GM19463 (cell line): ENCODE measurements at regions not wholly inside any gene's neighbourhood (a gene's known extent, or its start where the extent isn't known, plus 50 kb on each side); places are given as distances from the start of the nearest gene placed in this dataset.
"Not testable (repeated sequence)": the region's sequence is repeated elsewhere in the genome, so short reads cannot be mapped to it uniquely, and the experiment has no call there.

Experiments
- ATAC-seq: cut with Tn5 transposase; IDR thresholded peaks from one replicate; pipeline ENCODE4 v1.9.1; 2021; ENCODE audit warnings: mild to moderate bottlenecking, moderate library complexity; ENCODE audit not compliant: unreplicated experiment

- no peak for ATAC-seq
These were observed 209.8 kb downstream of the TPBG start for GRCh38 chr6:82573254-82573972.

GRCh38 chr6:82576284-82576683 lies 212.7 kb downstream of the TPBG start:
- ATAC-seq = no peak

GRCh38 chr6:82584194-82584695 lies 220.6 kb downstream of the TPBG start:
- ATAC-seq = no peak

DNA sequence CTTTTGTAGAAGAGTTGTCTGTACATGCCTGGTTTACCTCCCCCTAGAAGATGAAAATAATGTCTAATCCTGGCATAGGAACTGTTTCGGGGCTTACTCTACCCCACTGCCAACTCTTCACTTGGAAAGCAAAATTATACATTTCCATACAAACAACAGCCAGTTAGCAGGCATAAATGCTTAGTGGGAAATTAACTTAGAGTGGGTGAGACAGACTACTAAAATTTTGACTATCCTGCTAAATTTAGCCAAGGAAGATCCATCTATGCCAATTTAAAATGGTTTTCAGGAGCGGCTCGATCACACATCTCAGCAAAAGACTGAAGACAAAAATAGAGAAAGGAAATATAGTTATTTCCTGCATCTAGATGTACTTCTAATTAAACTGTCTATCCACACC lies 221.2 kb downstream of the TPBG start:
- no peak for ATAC-seq

GRCh38 chr6:82588020-82588419 lies 224.4 kb downstream of the TPBG start:
- no peak for ATAC-seq

DNA sequence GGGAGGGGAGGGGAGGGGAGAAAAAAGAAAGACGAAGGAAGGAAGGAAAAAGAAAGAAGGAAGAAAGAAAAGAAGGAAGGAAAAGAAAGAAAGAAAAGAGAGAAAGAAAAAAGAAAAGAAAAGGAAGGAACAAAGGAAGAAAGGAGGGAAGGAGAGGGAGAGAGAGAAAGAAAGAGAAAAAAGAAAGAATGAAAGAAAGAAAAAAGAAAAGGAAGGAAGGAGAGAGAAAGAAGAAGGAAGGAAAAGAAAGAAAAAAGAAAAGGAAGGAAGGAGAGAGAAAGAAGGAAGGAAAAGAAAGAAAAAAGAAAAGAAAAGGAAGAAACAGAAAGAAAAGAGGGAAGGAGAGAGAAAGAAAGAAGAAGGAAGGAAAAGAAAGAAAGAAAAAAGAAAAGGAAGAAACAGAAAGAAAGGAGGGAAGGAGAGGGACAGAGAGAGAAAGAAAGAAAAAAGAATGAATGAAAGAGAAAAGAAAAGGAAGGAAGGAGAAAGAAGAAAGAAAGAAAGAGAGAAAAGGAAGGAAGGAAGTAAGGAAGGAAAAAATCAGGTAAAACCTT lies 225.3 kb downstream of the TPBG start:
- no peak for ATAC-seq

- ATAC-seq = peak; percentile 77
These were observed 226.0 kb downstream of the TPBG start for GRCh38 chr6:82589509-82590206.

- no peak for ATAC-seq
These were observed 233.6 kb downstream of the TPBG start for GRCh38 chr6:82597201-82597600.

DNA sequence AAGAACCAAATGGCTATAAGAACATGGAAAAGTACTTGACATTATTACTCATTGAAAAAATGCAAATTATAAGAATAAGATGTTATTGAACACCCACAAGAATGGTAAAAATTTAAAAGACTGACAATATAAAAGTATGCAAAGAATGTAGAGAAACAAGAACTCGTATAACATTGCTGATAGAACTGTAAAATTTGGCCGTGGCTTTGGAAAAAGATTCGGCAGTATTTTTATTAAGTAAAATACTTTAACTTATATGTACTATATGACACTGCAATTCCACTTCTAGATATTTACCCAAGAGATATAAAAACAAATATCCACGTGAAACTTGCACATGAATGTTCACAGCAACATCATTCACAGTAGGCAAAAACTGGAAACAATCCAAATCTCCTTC lies 239.2 kb downstream of the TPBG start:
- ATAC-seq = no peak

DNA sequence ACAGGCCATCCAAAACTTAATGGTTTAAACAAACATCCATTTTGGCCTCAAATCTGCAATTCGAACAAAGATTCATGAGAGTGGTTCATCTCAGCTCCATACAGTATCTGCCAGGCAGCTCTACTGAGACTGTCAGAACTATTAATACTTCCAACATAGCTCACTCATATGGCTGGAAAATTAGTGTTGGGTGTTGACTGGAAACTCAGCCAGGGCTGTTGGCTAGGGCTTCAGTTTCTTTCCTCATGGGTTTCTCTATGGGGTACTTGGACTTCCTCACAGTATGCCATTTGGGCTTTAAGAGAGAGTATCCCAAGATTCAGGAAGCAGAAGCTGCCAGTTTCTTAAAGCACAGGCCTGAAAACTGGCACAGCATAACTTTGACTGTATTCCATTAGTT lies 240.3 kb downstream of the TPBG start:
- ATAC-seq = no peak

- no peak for ATAC-seq
These were observed 244.5 kb downstream of the TPBG start for GRCh38 chr6:82607998-82608725.

DNA sequence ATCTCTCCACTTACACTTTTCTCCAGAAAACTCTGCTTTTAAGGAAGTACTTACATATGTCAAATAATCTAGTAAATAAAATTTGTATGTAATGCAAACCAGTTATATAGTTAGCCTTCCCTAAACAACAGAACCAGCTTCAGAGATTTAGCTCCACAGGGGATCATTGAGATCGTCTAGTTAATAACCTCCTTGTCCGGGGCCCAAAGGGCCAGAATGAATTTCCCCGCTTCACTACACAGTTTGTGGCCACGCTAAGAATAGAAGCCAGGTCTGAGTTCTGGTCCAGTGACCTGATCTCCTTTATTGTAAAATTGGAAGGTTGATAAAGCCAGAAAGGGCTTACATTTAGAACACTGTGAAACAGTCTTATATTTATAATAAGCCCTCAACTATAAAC lies 245.2 kb downstream of the TPBG start:
- no peak for ATAC-seq

DNA sequence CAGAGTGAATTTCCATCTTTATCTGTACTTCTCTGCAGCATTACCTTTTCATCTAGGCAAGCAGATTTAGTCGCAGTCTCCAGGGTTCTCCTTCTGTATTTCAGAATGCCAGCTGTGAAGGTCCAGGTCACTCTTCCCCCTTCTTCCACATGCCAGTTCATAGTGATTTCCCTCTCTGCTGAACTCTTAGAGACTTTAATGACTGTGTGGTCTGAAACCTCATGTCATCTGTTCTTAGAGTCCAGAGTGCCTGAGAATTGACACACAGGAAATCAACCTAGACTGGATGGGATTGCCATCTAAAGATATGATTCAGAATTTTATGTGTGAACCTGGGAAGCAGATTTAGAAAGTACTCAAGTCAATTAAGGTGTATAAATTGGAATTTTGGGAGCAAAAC lies 248.1 kb downstream of the TPBG start:
- no peak for ATAC-seq

- no peak for ATAC-seq
These were observed 248.9 kb downstream of the TPBG start for GRCh38 chr6:82612475-82613039.

DNA sequence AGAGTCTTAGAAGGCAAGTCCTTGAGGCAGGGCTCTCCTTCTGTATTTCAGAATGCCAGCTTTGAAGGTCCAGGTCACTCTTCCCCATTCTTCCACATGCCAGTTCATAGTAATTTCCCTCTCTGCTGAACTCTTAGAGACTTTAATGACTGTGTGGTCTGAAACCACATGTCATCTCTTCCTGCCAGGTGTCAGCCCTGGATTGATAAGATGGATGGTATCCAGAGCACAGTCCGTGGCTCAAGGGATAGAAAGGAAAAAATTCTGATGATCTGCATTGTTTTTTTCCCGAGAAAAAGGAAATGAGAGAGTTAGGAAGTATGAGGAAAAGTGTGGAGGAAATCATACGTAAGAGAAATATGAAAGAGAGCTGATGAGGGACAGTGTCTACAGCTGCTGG lies 250.9 kb downstream of the TPBG start:
- no peak for ATAC-seq

DNA sequence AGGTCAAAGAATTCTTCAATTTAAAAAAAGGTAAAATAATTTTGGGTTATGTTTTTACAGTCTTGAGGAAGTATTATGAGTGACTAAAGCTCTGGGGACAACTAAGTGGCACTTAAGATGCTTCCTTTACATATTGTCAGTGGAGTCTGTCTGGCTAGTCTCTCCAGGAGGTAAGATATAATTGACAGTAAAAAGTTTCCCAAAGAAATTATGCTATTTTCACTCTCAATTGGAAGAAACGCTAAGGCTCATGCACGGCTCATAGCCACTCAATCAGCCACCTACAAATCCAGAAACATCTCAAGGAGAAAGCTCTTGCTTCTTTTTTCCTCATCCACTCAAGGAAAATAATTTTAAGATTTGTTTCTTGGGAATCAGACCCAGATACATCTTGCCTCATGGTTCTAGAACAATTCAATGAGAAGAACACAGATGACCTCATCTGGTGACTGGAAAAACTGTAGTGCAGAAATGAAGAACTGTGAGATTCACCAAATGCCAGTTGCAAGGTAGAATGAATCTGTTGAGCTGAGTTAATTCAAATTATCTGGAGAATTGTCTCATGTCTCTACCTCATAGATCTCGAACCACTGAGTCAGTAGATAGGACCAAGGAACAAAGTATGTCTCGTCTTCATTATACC lies 252.9 kb downstream of the TPBG start:
- no peak for ATAC-seq

GRCh38 chr6:82617648-82618047 lies 254.0 kb downstream of the TPBG start:
- ATAC-seq = no peak

- ATAC-seq = no peak
These were observed 256.0 kb downstream of the TPBG start for GRCh38 chr6:82619573-82619972.

GRCh38 chr6:82622461-82622860 lies 258.8 kb downstream of the TPBG start:
- ATAC-seq = no peak

DNA sequence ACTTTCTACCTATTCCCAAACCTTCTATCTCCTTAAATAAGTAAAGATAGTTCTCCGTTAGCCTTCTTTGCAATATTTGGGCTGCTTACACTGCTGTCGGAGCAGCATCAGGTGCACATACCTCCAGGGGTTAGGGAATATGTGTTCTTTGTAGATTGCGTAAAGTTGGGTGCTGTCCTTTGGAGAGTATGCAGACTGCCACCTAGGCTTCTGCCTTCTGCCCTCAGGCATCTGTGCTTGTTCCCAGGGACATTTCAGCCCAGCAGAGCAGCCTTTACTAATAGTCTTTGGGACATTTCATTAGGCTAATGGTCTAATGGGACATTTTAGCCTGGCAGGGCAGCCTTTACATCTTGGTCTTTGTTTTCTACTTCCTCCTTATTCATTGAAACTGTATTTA lies 260.6 kb downstream of the TPBG start:
- ATAC-seq = no peak

GRCh38 chr6:82626946-82627345 lies 263.3 kb downstream of the TPBG start:
- not testable (repeated sequence) for ATAC-seq
